Mononuclear cell (primary cell): ENCODE measurements at regions not wholly inside any gene's neighbourhood (a gene's known extent, or its start where the extent isn't known, plus 50 kb on each side); places are given as distances from the start of the nearest gene placed in this dataset.
"Not testable (repeated sequence)": the region's sequence is repeated elsewhere in the genome, so short reads cannot be mapped to it uniquely, and the experiment has no call there.

Experiments
- H3K27me3 ChIP-seq: 2 replicates; pipeline ENCODE4 v1.6.0; 2011; ENCODE audit warnings: low read length, control low read depth; ENCODE audit not compliant: insufficient read depth
- H3K4me1 ChIP-seq: 2 replicates; pipeline ENCODE4 v1.5.1; 2011; ENCODE audit warnings: mild to moderate bottlenecking, low read length, control low read depth; ENCODE audit not compliant: insufficient read depth
- H3K4me3 ChIP-seq: 2 replicates; pipeline ENCODE4 v1.5.1; 2011; ENCODE audit warnings: mild to moderate bottlenecking, low read length, moderate library complexity
- H3K9me3 ChIP-seq: 2 replicates; pipeline ENCODE4 v1.5.1; 2011; ENCODE audit warnings: low read depth, mild to moderate bottlenecking, control low read depth, low read length

- no peaks in the 10 kb centered on the region for H3K27me3 ChIP-seq
- no peaks in the 10 kb centered on the region for H3K4me1 ChIP-seq
- H3K9me3 ChIP-seq, result no peaks in the 10 kb centered on the region
- H3K4me3 ChIP-seq, result no peak overlapping the region
Observed at GRCh38 chr4:9679704-9680478, 101.5 kb upstream of the DRD5 start.

GRCh38 chr4:9683174-9683573, 98.3 kb upstream of the DRD5 start:
- H3K27me3 ChIP-seq, H3K4me1 ChIP-seq, H3K9me3 ChIP-seq, H3K4me3 ChIP-seq: not testable (repeated sequence)

GRCh38 chr4:9685016-9685415, 96.4 kb upstream of the DRD5 start:
- not testable (repeated sequence) for H3K4me1 ChIP-seq, H3K9me3 ChIP-seq, H3K27me3 ChIP-seq, H3K4me3 ChIP-seq

- no peak overlapping the region for H3K4me3 ChIP-seq
- H3K27me3 ChIP-seq, result no peaks in the 10 kb centered on the region
- no peaks in the 10 kb centered on the region for H3K4me1 ChIP-seq
- H3K9me3 ChIP-seq, result no peaks in the 10 kb centered on the region
Observed at GRCh38 chr4:9685692-9686091, 95.7 kb upstream of the DRD5 start.

GRCh38 chr4:9690636-9691237, 90.7 kb upstream of the DRD5 start:
- H3K9me3 ChIP-seq, H3K27me3 ChIP-seq, H3K4me1 ChIP-seq: not testable (repeated sequence)
- H3K4me3 ChIP-seq, result peak overlapping the region; percentile 45

GRCh38 chr4:9691238-9692065, 90.0 kb upstream of the DRD5 start:
- Histone ChIP-seq H3K4me1 (peaks cover 4% of the 10 kb centered on the region), H3K27me3 (no peaks in the 10 kb centered on the region), H3K9me3 (no peaks in the 10 kb centered on the region), H3K4me3 (peak overlapping the region; percentile 45)

- H3K4me3 ChIP-seq, result not testable (repeated sequence)
Observed at GRCh38 chr4:9692791-9693491, 88.5 kb upstream of the DRD5 start.

GRCh38 chr4:9694403-9694802, 87.0 kb upstream of the DRD5 start:
- H3K4me3 ChIP-seq, H3K27me3 ChIP-seq, H3K9me3 ChIP-seq, H3K4me1 ChIP-seq: not testable (repeated sequence)

More at GRCh38 chr4:9692791-9693491, 88.5 kb upstream of the DRD5 start:
- H3K9me3 ChIP-seq, H3K27me3 ChIP-seq, H3K4me1 ChIP-seq: not testable (repeated sequence)

- H3K9me3 ChIP-seq, H3K4me1 ChIP-seq, H3K4me3 ChIP-seq, H3K27me3 ChIP-seq: not testable (repeated sequence)
Observed at GRCh38 chr4:9695994-9696393, 85.4 kb upstream of the DRD5 start.

GRCh38 chr4:9696561-9696960, 84.9 kb upstream of the DRD5 start:
- not testable (repeated sequence) for H3K27me3 ChIP-seq, H3K4me1 ChIP-seq, H3K9me3 ChIP-seq, H3K4me3 ChIP-seq

- H3K4me1 ChIP-seq, result not testable (repeated sequence)
Observed at GRCh38 chr4:9702019-9702418, 79.4 kb upstream of the DRD5 start.

GRCh38 chr4:9702696-9703095, 78.7 kb upstream of the DRD5 start:
- not testable (repeated sequence) for H3K27me3 ChIP-seq, H3K9me3 ChIP-seq, H3K4me3 ChIP-seq, H3K4me1 ChIP-seq

More at GRCh38 chr4:9702019-9702418, 79.4 kb upstream of the DRD5 start:
- not testable (repeated sequence) for H3K27me3 ChIP-seq, H3K9me3 ChIP-seq, H3K4me3 ChIP-seq

- Histone ChIP-seq H3K9me3 (no peaks in the 10 kb centered on the region), H3K4me3 (no peak overlapping the region), H3K27me3 (no peaks in the 10 kb centered on the region), H3K4me1 (no peaks in the 10 kb centered on the region)
Observed at GRCh38 chr4:9703391-9703790, 78.0 kb upstream of the DRD5 start.

GRCh38 chr4:9704126-9704525, 77.3 kb upstream of the DRD5 start:
- H3K4me3 ChIP-seq, H3K4me1 ChIP-seq, H3K9me3 ChIP-seq, H3K27me3 ChIP-seq: not testable (repeated sequence)
